Ramos (cell line): ENCODE measurements at regions not wholly inside any gene's neighbourhood (a gene's known extent, or its start where the extent isn't known, plus 50 kb on each side); places are given as distances from the start of the nearest gene placed in this dataset.

Experiments
- in situ Hi-C: fragments of 300-500 bp; cut with MboI; formaldehyde crosslinking; loops from one replicate; pipeline ENCODE4 v1.14.3; 2022; ENCODE audit warnings: low sequenced_read_pairs; ENCODE audit not compliant: unreplicated experiment

GRCh38 chr20:39378776-39379175, 416.6 kb downstream of the DHX35 start:
- in situ Hi-C loops: no loop called here

GRCh38 chr20:39376788-39377187, 414.6 kb downstream of the DHX35 start:
- in situ Hi-C loops: no loop called here

GRCh38 chr20:39364320-39364719, 402.2 kb downstream of the DHX35 start:
- in situ Hi-C loops: no loop called here

- in situ Hi-C loops: no loop called here
Measured at GRCh38 chr20:39359981-39360620, 398.0 kb downstream of the DHX35 start.

- in situ Hi-C loops: no loop called here
Measured at GRCh38 chr20:39358052-39358451, 395.9 kb downstream of the DHX35 start.

- in situ Hi-C loops: no loop called here
Measured at GRCh38 chr20:39356908-39357307, 394.8 kb downstream of the DHX35 start.

GRCh38 chr20:39349240-39349639, 387.1 kb downstream of the DHX35 start:
- in situ Hi-C loops: no loop called here

- in situ Hi-C loops: no loop called here
Measured at GRCh38 chr20:39347626-39348025, 385.5 kb downstream of the DHX35 start.

- in situ Hi-C loops: no loop called here
Measured at GRCh38 chr20:39342463-39342862, 380.3 kb downstream of the DHX35 start.

- in situ Hi-C loops: no loop called here
Measured at GRCh38 chr20:39338469-39339376, 376.6 kb downstream of the DHX35 start.

- in situ Hi-C loops: no loop called here
Measured at GRCh38 chr20:39333211-39333610, 371.1 kb downstream of the DHX35 start.

GRCh38 chr20:39328347-39328746, 366.2 kb downstream of the DHX35 start:
- in situ Hi-C loops: no loop called here

- in situ Hi-C loops: no loop called here
Measured at GRCh38 chr20:39326050-39326449, 363.9 kb downstream of the DHX35 start.

GRCh38 chr20:39318911-39319310, 356.8 kb downstream of the DHX35 start:
- in situ Hi-C loops: no loop called here

GRCh38 chr20:39312676-39313075, 350.5 kb downstream of the DHX35 start:
- in situ Hi-C loops: no loop called here

- in situ Hi-C loops: no loop called here
Measured at GRCh38 chr20:39311851-39312506, 349.8 kb downstream of the DHX35 start.

GRCh38 chr20:39310363-39310995, 348.3 kb downstream of the DHX35 start:
- in situ Hi-C loops: no loop called here

GRCh38 chr20:39309458-39309857, 347.3 kb downstream of the DHX35 start:
- in situ Hi-C loops: no loop called here

GRCh38 chr20:39302312-39302711, 340.2 kb downstream of the DHX35 start:
- in situ Hi-C loops: no loop called here

- in situ Hi-C loops: no loop called here
Measured at GRCh38 chr20:39299783-39300182, 337.6 kb downstream of the DHX35 start.
